ENCODE measurements at regions not wholly inside any gene's neighbourhood (a gene's known extent, or its start where the extent isn't known, plus 50 kb on each side); places are given as distances from the start of the nearest gene placed in this dataset.

DNA sequence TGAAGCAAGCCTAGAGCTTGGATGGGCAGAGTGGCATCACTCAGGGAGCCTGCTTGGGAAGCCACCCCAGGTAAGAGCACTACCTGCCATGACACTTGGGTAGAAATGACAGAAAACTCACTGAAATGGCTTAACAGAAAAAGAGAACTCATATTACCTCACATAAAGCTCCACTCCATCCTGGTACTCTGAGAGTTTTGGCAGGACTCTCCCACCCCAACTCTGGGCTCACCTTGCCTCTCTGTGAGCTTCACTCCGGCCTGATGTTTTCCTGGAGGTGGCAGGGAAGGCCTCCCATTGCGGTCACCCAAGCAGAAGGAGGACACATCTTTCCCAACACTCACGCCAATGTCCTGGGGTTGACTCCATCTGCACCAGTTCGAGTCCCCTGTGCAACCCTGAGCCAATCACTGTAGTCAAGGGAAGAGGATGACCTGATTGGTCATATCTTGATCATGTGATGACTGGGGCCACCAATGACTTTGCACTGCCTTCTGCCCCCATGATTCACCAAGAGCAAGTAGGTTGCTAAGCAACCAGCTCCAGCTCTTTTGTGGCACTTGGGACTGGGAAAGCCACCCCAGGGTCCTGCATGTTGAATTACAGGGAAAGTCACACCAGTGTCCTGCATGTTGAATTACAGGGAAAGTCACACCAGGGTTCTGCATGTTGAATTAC, 446.1 kb upstream of the SULF2 start:
- Mint-ChIP-seq H3K36me3 (no peaks in the 10 kb centered on the region), H3K9me3 (peaks cover 0 to 11% (median 10%) of the 10 kb centered on the region in 5 donors), H3K4me3 (no peak overlapping the region), H3K27me3 (peaks cover 0 to 7% of the 10 kb centered on the region in 2 donors), H3K27ac (no peak overlapping the region), H3K4me1 (no peaks in the 10 kb centered on the region)
- no peak overlapping the region for H3K27ac ChIP-seq (ENCODE audit: low read depth, low read length)
- POLR2A ChIA-PET, result no interaction called here
- no peaks in the 10 kb centered on the region for H3K27me3 ChIP-seq (ENCODE audit: insufficient read depth, low read length, poor library complexity, severe bottlenecking)
- no peaks in the 10 kb centered on the region for H3K4me1 ChIP-seq (ENCODE audit: insufficient read depth, low read length)
- no peaks in the 10 kb centered on the region for H3K9me3 ChIP-seq (ENCODE audit: low read length)
- H3K36me3 ChIP-seq (ENCODE audit: insufficient read depth, low read length), result no peaks in the 10 kb centered on the region
- no peak overlapping the region for H3K4me3 ChIP-seq (ENCODE audit: low read length)
- CTCF ChIA-PET, result interaction anchor here (1.0 kb wide), 1 partner anchor 23 kb away, joined by 4 read pairs; no protein-coding TSS in a partner anchor
- DNase-seq, result no peak

DNA sequence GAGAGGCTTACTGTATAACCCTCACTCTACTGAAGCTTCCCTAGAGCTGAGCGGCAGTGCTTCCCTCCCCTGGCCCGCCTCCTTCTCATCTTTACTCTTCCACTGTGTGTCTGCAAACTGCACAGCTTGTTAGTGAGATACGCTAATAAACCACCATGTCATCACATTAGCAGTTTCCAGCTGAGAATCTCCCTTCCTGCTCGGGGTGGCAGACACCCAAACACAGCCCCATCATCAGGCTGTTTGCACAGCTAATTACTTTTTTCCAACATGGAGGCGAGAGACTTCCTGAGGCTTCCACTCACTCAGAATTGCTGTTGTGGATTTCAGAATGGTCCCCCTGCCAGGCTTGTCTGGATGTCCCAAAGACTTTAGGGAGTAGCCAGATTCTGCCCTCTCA, 444.9 kb upstream of the SULF2 start:
- DNase-seq, result no peak
- peaks cover 7% of the 10 kb centered on the region in 2 donors for H3K27me3 Mint-ChIP-seq
- H3K4me1 Mint-ChIP-seq, result no peaks in the 10 kb centered on the region
- no peak overlapping the region for H3K4me3 Mint-ChIP-seq
- H3K27ac ChIP-seq (ENCODE audit: low read depth, low read length), result no peak overlapping the region
- ChIA-PET CTCF (no interaction called here), POLR2A (no interaction called here)
- H3K4me3 ChIP-seq (ENCODE audit: low read length), result no peak overlapping the region
- H3K27ac Mint-ChIP-seq, result no peak overlapping the region
- no peaks in the 10 kb centered on the region for H3K36me3 ChIP-seq (ENCODE audit: insufficient read depth, low read length)
- H3K36me3 Mint-ChIP-seq, result no peaks in the 10 kb centered on the region
- H3K9me3 Mint-ChIP-seq, result peaks cover 0 to 11% (median 10%) of the 10 kb centered on the region in 5 donors
- H3K9me3 ChIP-seq (ENCODE audit: low read length), result no peaks in the 10 kb centered on the region
- no peaks in the 10 kb centered on the region for H3K27me3 ChIP-seq (ENCODE audit: insufficient read depth, low read length, poor library complexity, severe bottlenecking)
- no peaks in the 10 kb centered on the region for H3K4me1 ChIP-seq (ENCODE audit: insufficient read depth, low read length)

DNA sequence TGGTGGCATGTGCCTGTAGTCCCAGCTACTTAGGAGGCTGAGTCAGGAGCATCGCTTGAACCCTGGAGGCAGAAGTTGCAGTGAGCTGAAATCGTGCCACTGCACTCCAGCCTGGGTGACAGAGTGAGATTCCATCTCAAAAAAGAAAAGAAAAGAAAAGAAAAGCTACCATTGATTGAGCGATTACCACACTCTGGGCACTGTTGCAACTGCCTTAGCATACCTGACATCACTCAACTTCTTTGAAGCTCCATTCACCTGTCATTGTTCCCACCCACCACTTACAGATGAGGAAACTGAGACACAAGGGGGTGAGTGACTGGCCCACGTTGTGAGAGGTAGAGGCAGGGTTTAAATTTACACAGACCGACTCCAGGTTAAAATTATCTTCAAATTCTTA, 442.1 kb upstream of the SULF2 start:
- no peaks in the 10 kb centered on the region for H3K36me3 Mint-ChIP-seq
- Histone ChIP-seq H3K9me3 (ENCODE audit: low read length) (no peaks in the 10 kb centered on the region), H3K27ac (ENCODE audit: low read depth, low read length) (no peak overlapping the region), H3K4me3 (ENCODE audit: low read length) (no peak overlapping the region), H3K36me3 (ENCODE audit: insufficient read depth, low read length) (no peaks in the 10 kb centered on the region), H3K27me3 (ENCODE audit: insufficient read depth, low read length, poor library complexity, severe bottlenecking) (no peaks in the 10 kb centered on the region), H3K4me1 (ENCODE audit: insufficient read depth, low read length) (no peaks in the 10 kb centered on the region)
- no peak overlapping the region for H3K4me3 Mint-ChIP-seq
- H3K4me1 Mint-ChIP-seq, result no peaks in the 10 kb centered on the region
- DNase-seq, result no peak
- peaks cover 16 to 25% of the 10 kb centered on the region in 2 donors for H3K27me3 Mint-ChIP-seq
- ChIA-PET CTCF (no interaction called here), POLR2A (no interaction called here)
- no peak overlapping the region for H3K27ac Mint-ChIP-seq
- H3K9me3 Mint-ChIP-seq, result peaks cover 0 to 8% (median 5%) of the 10 kb centered on the region in 5 donors

DNA sequence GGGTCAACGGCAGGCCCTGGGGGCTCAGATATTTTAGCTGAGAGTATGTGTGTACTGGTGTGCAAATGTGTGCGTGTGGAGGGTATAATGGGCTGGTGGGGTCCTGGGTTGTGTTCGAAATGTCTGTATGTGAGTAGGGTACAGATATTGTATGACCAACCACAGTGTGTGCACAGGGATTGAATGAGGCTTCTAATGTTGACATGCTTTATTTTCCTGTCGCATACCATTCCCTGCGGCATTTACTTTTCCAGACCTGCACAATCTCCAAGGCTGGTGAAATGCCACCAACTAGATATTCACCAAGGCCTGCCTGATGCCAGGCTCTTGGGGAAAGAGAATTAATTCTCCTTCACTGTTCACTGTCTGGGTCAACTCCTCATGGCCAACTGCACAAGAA, 441.4 kb upstream of the SULF2 start:
- Histone ChIP-seq H3K36me3 (ENCODE audit: insufficient read depth, low read length) (no peaks in the 10 kb centered on the region), H3K27me3 (ENCODE audit: insufficient read depth, low read length, poor library complexity, severe bottlenecking) (no peaks in the 10 kb centered on the region), H3K4me3 (ENCODE audit: low read length) (no peak overlapping the region), H3K9me3 (ENCODE audit: low read length) (no peaks in the 10 kb centered on the region), H3K27ac (ENCODE audit: low read depth, low read length) (no peak overlapping the region), H3K4me1 (ENCODE audit: insufficient read depth, low read length) (no peaks in the 10 kb centered on the region)
- POLR2A ChIA-PET, result no interaction called here
- Mint-ChIP-seq H3K4me3 (no peak overlapping the region), H3K36me3 (no peaks in the 10 kb centered on the region), H3K9me3 (peaks cover 0 to 8% (median 5%) of the 10 kb centered on the region in 5 donors), H3K27ac (no peak overlapping the region), H3K27me3 (peaks cover 16 to 25% of the 10 kb centered on the region in 2 donors), H3K4me1 (no peaks in the 10 kb centered on the region)
- no peak for DNase-seq
- CTCF ChIA-PET, result no interaction called here

DNA sequence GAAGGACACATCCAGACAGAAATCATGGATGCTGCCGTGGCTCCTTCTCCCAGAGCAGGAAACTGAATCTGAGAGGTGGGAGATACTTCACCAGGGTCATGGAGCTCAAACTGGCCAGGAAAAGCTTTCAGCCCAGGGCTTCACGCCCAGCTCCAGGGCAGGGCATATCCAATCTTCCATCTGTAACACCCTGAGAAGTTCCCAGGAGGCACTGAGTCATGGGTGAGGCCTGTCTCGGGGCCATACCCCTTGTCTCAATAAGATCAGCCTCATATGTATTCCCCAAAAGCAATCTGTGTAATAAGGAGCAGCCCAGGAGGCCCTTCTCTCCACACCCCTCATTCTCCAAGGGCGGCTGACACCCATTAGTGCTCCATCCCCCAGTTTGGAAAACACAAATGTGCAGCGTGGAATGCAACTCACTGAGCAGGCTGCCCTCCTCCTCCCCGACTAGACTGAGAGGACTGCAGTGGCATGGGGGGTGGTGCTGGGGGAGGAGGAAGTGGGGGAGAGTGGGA, 439.3 kb upstream of the SULF2 start:
- Histone ChIP-seq H3K4me3 (ENCODE audit: low read length) (no peak overlapping the region), H3K4me1 (ENCODE audit: insufficient read depth, low read length) (no peaks in the 10 kb centered on the region), H3K36me3 (ENCODE audit: insufficient read depth, low read length) (no peaks in the 10 kb centered on the region), H3K27ac (ENCODE audit: low read depth, low read length) (no peak overlapping the region), H3K9me3 (ENCODE audit: low read length) (no peaks in the 10 kb centered on the region), H3K27me3 (ENCODE audit: insufficient read depth, low read length, poor library complexity, severe bottlenecking) (no peaks in the 10 kb centered on the region)
- ChIA-PET CTCF (no interaction called here), POLR2A (no interaction called here)
- no peak overlapping the region for H3K4me3 Mint-ChIP-seq
- H3K27me3 Mint-ChIP-seq, result peaks cover 12 to 27% of the 10 kb centered on the region in 2 donors
- H3K9me3 Mint-ChIP-seq, result peaks cover 0 to 4% (median 0%) of the 10 kb centered on the region in 5 donors
- H3K4me1 Mint-ChIP-seq, result no peaks in the 10 kb centered on the region
- H3K27ac Mint-ChIP-seq, result no peak overlapping the region
- no peak for DNase-seq
- no peaks in the 10 kb centered on the region for H3K36me3 Mint-ChIP-seq

DNA sequence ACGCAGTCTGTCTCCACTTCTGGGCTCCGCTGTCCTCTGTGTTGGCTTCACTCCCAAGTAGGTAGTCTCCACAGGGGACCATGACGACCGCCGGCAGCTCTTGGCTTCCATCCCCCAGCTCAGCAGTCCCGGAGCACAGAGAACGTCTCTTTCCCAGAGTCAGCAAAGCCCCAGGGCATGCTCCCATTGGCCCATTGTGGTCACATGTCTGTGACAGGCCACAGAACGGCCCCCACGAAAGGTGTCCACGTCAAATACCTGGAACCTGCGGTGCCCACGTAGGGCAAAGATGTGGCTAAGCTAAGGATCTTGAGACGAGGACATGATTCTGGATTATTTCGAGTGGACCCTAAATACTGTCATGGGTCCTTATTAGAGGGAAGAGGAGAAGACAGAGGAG, 438.4 kb upstream of the SULF2 start:
- no peaks in the 10 kb centered on the region for H3K36me3 ChIP-seq (ENCODE audit: insufficient read depth, low read length)
- Mint-ChIP-seq H3K9me3 (no peaks in the 10 kb centered on the region), H3K4me3 (no peak overlapping the region), H3K4me1 (no peaks in the 10 kb centered on the region), H3K36me3 (no peaks in the 10 kb centered on the region), H3K27me3 (peaks cover 9 to 31% of the 10 kb centered on the region in 2 donors), H3K27ac (no peak overlapping the region)
- no peaks in the 10 kb centered on the region for H3K27me3 ChIP-seq (ENCODE audit: insufficient read depth, low read length, poor library complexity, severe bottlenecking)
- H3K4me1 ChIP-seq (ENCODE audit: insufficient read depth, low read length), result no peaks in the 10 kb centered on the region
- no peak overlapping the region for H3K27ac ChIP-seq (ENCODE audit: low read depth, low read length)
- POLR2A ChIA-PET, result no interaction called here
- no peak for DNase-seq
- CTCF ChIA-PET, result no interaction called here
- no peak overlapping the region for H3K4me3 ChIP-seq (ENCODE audit: low read length)
- H3K9me3 ChIP-seq (ENCODE audit: low read length), result no peaks in the 10 kb centered on the region

DNA sequence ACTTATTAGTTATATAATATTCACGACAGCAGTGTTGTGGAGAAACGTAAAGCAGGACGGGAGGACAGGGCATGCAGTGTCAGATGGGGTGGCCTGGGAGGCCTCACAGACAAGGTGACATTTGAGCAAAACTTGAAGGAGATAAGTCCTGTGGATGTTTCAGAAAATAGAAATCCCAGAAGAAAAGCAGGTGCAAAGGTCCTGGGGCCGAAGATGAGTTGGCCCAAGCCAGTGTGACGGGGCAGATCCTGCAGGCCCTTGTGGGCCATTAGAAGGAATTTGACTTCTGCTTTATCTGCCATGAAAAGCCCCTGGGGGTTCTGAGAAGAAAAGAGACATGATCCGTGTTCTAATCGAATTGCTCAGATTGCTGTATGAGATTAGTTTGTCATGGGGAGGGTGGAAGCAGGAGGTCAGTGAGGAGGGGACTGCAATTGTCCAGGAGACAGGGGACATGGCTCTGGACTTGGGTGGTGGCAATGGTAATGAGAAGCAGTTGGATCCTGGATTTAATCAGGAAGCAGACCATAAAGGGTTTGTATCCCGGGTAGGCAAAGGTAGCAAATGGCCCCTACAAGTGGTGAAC, 437.4 kb upstream of the SULF2 start:
- peaks cover 11 to 31% of the 10 kb centered on the region in 2 donors for H3K27me3 Mint-ChIP-seq
- Histone ChIP-seq H3K4me3 (ENCODE audit: low read length) (no peak overlapping the region), H3K4me1 (ENCODE audit: insufficient read depth, low read length) (no peaks in the 10 kb centered on the region), H3K27ac (ENCODE audit: low read depth, low read length) (no peak overlapping the region), H3K9me3 (ENCODE audit: low read length) (no peaks in the 10 kb centered on the region), H3K36me3 (ENCODE audit: insufficient read depth, low read length) (no peaks in the 10 kb centered on the region), H3K27me3 (ENCODE audit: insufficient read depth, low read length, poor library complexity, severe bottlenecking) (no peaks in the 10 kb centered on the region)
- no peak overlapping the region for H3K27ac Mint-ChIP-seq
- ChIA-PET CTCF (no interaction called here), POLR2A (no interaction called here)
- H3K4me3 Mint-ChIP-seq, result no peak overlapping the region
- H3K9me3 Mint-ChIP-seq, result no peaks in the 10 kb centered on the region
- no peaks in the 10 kb centered on the region for H3K36me3 Mint-ChIP-seq
- no peaks in the 10 kb centered on the region for H3K4me1 Mint-ChIP-seq
- no peak for DNase-seq

DNA sequence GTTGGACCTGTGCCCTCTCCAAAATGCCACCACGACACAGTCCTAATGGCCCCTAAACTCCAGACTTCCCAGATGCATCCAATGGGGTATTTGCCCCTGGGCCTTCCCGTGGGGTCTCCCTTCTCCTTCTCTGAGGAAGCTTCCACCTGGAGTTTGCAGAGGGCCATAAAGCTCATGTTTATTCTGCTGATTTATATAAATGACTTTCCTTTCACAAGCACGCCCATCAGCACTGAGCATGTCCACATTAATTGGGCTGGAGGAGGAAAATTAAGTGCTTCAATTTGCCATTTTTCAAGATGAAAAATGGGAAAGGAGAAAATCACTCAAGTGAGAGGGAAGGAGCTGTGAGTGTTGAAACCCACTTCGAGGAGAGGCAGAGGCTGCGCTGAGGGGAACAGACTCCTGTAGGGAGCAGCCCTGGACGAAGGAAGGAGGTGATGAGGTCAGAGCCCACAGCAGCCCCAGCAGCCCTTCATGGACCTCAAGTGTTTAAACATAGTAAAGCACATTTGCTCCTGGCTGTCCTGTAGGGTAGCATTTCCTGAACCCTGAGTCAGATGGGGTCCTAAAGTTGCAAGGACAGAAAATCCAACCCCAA, 434.9 kb upstream of the SULF2 start:
- POLR2A ChIA-PET, result no interaction called here
- H3K9me3 Mint-ChIP-seq, result no peaks in the 10 kb centered on the region

More for the DNA sequence above, 434.9 kb upstream of the SULF2 start:
- H3K4me1 ChIP-seq (ENCODE audit: insufficient read depth, low read length), result no peaks in the 10 kb centered on the region
- no peaks in the 10 kb centered on the region for H3K36me3 ChIP-seq (ENCODE audit: insufficient read depth, low read length)
- peaks cover 11 to 31% of the 10 kb centered on the region in 2 donors for H3K27me3 Mint-ChIP-seq
- H3K4me1 Mint-ChIP-seq, result no peaks in the 10 kb centered on the region
- no peaks in the 10 kb centered on the region for H3K36me3 Mint-ChIP-seq
- no peak overlapping the region for H3K27ac ChIP-seq (ENCODE audit: low read depth, low read length)
- H3K27ac Mint-ChIP-seq, result no peak overlapping the region
- H3K27me3 ChIP-seq (ENCODE audit: insufficient read depth, low read length, poor library complexity, severe bottlenecking), result no peaks in the 10 kb centered on the region
- no peak overlapping the region for H3K4me3 Mint-ChIP-seq
- no peak overlapping the region for H3K4me3 ChIP-seq (ENCODE audit: low read length)
- CTCF ChIA-PET, result interaction anchor here (1.1 kb wide), 1 partner anchor 9 kb away, joined by 3 read pairs; no protein-coding TSS in a partner anchor
- H3K9me3 ChIP-seq (ENCODE audit: low read length), result no peaks in the 10 kb centered on the region
- no peak for DNase-seq
